Activated CD4-positive, alpha-beta T cell treated with anti-CD3 and anti-CD28 coated beads, Interleukin-2, amount 50 U/mL, for 1 hour (primary cell): ENCODE measurements at regions not wholly inside any gene's neighbourhood (a gene's known extent, or its start where the extent isn't known, plus 50 kb on each side); places are given as distances from the start of the nearest gene placed in this dataset.

Experiments
- DNase-seq: peaks from one replicate; pipeline ENCODE4 v3.0.0-alpha.2; 2020

DNA sequence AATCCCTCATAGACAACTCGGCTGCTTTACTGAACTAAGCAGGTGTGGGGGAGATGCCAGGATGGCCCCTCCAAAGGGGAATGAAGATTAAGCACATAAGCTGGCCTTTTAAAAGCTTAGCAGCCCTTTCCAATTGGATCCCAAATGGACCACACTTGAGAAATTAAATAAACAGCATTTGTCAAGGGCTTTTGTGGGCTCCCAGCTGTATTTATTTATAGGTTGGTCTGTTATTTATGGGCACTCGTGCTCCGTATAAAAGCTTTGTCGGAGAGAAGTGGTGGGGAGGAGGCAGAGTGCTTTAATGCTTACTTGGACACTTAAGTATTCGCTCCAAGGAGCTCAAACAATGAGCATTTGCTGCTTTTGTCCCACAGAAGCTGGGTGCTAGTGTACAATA, 580.2 kb downstream of the MED13L start:
- no peak for DNase-seq

DNA sequence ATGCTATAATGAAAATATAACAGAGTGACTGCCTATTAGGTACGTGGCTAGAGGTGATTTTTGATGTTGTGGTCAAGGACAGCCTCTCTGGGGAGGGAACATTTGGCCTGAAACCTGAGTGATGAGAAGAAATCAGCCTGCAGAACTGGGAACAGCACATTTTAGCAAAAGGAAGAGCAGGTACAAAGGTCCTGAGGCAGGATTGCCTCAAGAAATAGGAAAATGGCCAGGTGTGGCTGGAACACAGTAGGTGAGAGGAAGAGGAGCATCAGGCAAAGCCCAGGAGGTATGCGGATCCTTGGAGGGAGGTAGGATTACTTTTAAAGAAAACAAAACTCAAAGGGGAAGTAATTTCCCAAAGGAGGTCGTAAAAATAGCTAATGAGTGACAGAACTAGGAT, 582.9 kb downstream of the MED13L start:
- DNase-seq, result no peak

DNA sequence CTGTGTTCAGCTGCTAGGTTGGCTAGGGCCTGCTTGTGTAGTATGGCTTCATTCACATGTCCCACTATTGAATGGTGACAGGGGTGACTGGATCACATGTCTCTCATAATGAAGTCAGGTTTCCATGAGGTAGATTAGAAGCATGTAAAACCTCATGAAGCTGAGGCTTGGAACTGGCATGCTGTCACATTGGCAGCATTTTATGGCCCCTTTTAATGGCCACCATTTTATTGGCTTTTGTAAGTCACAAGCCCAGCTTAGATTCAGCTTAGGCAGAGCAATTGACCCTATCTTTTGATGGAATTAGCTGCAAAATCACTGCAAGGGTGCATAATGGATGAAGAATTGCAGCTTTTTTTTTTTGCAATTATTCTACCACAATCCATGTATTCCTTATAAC, 583.5 kb downstream of the MED13L start:
- no peak for DNase-seq

DNA sequence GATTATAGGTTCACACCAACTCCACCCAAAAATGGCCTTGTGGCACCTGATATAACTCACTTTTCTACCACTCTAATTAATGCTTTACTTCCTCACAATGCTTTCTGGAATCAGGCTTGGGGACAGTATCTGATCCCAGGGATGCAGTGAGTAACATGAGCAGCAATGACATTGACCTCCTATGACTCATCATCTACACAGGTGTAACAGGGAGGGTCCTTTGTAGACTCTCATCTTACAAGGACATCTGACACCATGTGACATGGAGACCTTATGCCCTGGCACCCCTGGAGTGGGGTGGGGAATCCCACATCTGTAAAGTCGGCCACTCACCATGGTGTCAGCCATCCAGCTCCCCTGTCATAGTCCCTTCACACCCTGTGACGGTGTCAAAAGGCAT, 586.4 kb downstream of the MED13L start:
- no peak for DNase-seq

DNA sequence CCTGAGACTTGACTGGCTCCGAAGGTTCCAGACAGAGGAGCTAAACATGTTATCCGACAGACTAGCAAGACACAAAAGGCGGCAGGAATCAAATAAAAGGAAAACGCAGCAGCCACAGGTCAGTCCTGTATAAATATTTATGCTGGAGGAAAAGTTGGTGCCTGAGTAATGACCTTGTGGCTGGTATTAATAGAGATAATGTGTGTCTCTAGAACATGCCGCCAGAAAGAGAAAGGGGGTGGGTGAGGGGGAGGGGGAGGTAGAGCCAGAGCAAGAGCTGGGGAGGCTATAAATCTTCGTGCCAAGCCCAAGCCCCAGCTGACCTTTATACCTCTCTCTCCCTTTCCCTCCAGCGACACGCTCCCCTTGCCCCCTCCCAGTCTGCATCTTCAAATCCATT, 590.4 kb downstream of the MED13L start:
- DNase-seq, result no peak

DNA sequence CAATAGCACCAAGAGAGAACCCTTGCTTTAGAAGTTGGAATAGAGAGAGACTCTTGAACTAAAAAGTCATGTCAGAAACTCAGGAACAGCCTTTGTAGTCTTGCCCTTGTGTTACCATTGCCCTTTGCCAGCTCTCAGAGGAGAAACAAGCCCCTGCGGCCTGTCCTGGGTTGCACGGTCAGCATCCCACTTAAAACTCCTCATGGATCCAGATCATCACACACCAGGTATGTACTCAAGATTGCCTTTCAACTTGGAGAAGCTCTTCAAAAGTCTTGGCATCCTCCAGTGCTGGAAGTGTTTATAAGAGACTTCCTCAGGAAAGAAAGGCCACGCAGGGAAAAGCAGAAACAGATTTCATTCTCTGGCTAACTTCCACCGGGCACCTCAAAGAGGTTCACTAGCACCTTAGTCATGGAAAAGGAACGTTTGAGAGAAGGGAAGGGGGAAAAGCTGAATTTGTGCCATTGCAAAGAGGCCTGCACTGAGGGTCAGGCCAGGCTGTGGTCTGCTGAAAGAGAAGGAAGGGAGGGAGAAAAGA, 594.2 kb downstream of the MED13L start:
- no peak for DNase-seq

DNA sequence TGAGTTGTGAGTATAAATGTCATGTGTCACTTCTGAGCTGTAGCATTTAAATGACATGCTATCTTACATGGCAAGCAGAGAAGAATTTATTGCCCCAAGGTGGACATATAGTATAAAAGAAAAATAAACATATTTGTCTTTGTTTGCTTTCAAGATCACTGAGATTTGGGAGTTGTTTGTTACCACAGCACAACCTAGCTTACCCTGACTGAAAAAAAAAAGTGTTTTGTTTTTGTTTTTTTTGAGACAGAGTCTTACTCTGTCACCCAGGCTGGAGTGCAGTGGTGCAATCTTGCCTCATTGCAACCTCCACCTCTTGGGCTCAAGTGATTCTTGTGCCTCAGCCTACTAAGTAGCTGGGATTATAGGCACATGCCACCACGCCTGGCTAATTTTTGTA, 596.5 kb downstream of the MED13L start:
- DNase-seq, result no peak

DNA sequence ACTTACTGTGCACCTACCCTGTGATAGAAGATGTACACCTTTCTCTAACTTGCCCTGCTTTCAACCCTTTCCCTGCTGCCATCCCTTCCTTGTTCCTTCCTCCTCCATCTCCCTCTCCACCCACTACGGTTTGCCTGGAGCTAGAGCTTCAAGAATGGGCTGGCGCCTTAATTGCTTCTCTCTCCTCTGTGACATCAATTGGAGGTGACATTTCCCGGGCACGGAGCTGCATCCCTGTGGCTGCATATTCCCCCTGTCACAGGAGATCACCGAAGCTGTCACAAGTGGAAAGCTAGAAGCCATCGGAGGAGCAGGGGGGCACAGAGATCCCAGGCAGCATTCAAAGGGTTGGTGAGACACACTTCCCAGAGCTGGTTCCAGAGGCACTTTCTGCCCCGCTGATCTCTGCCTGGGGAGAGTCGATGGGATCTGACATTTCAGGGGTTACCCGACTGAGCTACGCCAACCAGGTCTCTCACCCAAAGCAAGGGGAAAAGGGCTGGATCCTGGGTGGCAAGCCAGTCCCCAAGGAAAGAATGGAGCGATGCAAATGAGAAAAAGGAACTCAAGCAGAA, 604.9 kb downstream of the MED13L start:
- DNase-seq, result no peak

DNA sequence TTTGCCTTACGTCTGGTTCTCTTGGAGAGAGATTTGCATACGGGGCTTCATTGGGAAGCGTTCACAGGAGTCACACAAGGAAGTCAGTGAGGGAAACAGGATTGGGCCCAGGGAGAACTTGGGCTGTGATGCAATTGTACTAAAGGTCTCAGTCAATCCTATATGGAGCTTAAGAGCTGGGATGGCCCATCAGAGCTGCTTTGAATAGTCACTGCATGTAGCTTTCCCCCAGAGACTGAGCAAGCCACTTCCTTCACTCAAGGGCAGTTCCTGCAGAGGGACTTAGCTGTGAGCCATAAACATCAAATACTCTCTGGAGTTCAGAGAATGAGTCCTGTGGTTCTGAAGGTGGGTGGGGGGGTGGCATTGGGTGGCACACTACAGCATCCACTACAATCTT, 605.4 kb downstream of the MED13L start:
- DNase-seq, result no peak

DNA sequence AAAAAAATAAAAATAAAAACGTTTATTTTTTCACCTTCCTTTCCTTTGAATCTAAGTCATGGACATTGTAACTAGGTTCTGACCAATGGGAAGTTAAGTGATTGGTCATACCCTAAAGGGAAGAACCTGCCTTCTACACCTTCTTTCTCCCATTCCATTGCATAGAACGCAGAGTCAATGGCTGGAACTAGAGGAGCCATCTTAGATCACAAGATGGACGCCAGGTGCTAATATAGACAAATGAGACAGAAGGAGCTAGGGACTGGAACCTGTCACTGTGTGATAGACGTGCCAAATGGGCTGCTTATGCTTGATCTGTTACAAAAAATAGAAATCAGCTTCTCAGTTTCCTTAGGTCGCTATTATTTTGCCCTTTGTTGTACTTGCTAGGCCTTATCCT, 606.6 kb downstream of the MED13L start:
- DNase-seq, result no peak

DNA sequence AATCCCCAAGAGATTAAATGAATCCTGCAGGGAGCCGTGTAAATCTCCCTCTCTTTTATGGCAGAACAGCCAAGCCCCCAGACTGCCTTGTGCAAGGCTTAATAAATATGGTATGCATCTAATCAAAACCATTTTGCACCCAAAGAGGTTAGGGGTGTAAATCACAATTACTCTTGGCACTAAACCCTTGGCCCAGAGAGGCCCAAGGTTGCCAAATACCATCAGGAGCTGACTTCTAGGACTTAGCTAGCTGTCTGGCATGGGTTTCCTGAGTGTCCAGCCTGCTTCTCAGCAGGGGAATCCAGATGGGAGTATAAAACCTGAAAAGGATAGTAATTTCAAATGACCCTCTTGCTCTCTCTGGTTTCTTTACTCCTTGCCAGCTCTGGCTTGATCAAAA, 610.4 kb downstream of the MED13L start:
- no peak for DNase-seq

DNA sequence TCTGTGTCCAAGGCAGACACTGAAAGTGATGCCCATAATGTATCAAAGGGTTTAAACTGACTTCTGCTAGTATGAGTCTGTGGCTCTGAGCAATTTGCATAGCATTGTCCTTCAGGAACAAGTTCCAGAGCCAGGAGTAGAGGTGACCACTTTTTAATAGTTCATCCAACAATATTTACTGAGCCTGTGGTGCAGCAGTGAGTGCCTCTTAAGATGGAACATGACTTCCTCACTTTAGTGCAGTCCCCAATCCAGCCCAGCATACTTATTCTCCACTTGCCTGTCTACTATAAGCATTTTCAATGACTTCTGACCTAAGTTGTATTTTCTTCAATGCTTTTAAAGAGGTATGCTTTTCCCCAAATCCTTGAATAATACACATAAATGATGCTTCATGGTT, 611.3 kb downstream of the MED13L start:
- DNase-seq, result no peak

DNA sequence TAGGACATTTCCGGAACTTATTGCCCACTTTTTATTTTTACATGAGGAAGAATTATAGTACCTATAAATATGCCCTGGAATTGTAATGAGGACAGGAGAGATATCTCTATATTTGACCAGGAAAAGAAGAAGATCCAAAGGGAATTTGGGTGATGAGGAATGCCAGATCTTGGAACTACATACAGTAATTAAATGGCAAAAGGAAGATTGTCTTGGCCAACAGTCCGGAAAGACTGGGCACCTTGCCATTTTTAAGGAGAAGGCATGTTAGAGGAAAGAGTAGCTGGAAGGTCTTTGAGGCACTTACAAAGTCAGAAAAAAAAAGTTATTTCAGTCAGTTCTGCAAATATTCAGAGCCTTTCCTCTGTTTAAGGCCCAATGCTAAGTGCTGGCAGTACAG, 616.4 kb downstream of the MED13L start:
- no peak for DNase-seq

DNA sequence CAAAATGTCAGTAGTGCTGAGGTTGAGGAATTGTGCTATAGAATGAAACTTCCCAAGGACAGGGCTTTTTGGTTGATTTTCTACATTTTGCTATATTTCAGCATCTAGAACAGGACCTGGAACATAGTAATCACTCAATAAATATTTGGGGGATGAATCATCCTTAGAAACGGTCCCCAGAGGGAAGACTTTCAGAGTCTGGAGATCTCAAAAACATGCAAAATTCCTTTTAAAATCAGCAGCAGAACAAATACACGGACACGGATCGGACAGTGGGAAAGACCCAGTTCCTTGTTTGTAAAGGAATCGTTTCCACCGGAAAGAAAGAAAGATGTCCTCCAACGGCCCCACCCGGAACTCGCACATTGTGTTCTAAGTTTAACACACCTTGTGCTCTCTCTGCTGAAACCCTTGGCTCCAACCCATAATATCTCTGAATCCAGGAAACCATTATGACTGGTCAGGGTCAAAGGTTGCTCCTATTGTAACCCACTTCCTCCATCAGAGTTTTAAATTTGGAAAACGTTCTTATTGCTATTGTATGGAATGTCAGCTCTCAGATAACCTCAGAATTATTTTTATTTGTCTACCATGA, 617.2 kb downstream of the MED13L start:
- DNase-seq, result no peak

DNA sequence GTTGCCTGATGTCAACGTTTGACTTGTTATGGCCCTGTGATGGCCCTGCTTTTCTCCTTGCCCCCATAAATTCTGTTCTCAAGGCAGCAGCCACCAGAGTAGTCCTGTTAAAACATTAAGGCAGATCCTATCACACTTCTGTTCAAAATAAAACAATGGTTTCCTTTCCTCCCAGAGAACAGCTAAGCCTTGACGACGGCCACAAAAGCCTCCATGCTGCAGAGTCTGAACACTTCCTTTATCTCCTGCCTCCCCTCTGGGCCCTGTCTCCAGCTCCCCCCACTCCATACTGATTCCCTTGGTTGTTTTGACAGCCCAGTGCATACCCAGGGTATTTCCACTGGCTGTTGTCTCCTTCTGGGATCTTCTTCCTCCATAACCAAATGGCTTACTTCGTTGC, 618.1 kb downstream of the MED13L start:
- no peak for DNase-seq

DNA sequence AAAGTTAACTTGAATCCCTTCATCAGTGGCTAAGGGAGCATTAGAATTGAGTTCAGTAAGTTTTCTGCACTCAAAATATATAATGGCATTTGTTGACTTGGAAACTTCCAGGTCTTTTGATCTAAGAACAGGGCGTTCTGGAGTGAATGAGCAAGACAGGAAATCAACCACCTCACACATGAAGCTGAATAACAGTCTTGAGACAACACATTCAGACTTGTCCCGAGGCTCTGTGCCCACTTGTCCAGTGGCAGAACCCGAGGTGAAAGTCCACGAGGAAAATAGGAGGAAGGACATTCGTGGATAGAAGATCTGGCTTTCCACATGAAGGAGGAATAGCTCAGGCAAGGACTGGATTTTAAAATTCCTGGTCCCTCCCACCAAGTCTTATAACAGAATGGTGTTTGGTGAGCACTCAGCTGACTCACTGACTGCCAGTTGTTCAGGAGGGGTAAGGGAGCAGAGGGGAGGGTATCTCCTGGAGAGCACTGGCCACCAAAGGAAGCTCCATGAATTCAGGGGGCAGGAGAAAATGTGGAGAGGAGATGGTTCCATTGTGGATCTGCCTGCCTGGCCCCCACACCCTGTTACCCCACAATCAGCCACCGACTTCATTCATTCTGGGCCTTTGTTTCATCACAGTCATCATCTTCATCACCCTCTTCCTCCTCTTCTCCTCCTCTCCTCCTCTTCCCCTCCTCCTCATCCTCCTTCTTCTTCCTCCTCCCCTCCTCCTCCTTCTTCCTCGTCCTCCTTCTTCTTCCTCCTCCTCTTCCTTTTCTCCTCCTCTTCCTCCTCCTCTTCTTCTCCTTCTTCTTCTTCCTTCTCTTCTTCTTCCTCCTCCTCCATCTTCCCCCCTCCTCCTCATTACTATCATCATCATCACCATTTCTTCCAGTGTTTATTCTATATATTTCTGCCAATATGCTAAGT, 620.1 kb downstream of the MED13L start:
- DNase-seq, result no peak

DNA sequence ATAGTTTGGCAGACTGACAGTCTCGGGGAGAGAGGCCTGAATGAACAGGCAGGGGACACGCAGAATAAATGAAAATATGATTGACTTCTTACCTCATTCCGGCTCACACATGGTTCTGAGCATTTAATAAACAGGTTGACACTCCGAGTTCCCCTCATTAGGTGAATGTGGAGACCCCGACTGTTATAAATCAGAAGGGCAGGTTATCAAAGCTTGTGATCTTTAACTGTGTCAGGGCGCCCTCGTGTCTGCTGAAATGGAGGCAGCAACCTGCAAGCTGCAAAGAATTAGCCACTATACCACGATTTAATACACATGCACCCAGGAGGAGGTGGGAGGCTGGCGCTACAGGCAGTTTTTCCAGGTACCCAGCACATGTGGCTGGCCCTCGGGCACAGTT, 627.5 kb downstream of the MED13L start:
- DNase-seq, result no peak

DNA sequence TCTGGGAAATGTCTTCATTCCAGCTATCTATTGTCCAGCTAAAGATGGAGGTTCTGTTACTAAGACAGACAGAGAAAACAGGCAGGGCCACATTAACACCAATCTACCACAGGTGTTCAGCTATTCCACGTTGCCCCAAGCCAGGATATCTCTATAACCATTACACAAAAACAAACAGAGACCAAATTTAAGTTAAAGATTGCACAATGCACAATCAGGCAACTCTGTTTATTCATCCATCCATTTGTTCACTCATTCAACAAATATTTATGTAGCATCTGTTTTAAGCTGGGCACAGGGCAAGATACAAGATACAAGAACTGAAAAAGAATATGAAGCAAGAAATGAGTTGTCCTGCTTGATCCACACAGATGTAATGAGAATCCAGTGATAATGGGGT, 629.0 kb downstream of the MED13L start:
- no peak for DNase-seq

DNA sequence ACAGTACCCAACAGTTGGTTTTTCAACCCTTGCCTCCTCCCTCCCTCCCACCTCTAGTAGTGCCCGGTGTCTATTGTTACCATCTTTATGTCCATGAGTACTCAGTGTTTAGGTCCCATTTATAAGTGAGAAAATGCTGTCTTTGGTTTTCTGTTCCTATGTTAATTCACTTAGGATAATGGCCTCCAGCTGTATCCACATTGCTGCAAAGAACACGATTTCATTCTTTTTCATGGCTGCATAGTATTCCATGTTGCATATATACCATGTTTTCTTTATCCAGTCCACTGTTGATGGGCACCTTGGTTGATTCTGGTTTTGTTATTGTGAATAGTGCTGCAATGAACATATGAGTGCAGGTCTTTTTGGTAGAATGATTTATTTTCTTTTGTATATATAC, 631.3 kb downstream of the MED13L start:
- DNase-seq, result no peak

DNA sequence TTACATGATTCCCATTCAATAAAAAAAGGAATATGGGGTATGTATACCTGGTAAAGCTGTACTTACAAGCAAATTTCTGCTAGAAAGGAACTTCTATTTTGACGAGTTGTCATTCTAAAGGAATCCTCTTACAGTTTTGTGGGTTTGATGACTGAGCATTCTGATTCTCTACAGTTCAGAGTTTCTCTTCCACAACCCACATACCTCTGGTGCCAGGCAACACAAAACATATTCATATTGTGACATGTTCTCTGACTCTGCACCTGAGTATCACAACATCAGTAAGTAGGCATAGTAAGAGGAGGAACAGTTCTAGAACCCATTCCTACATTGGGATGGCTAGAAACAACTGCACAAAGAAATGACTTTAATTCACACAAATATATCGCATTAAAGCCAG, 636.6 kb downstream of the MED13L start:
- no peak for DNase-seq

DNA sequence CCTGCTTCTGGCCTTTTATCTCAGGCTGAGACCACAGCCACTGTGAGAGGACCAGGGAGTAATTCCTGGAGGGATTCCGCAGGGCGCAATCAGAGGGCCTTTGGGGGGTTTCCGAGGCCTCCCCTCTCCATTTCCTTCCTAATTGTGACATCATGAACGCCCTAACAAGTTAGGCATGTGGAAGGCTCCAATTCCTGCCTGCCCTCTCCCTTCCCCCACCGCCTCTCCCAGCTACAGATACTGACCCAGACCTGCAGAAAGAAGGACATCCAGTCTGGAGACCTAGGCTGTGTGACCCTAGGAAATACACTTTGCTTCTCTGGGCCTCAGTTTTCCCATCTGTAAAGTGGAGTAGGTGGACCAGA, 637.9 kb downstream of the MED13L start:
- no peak for DNase-seq

DNA sequence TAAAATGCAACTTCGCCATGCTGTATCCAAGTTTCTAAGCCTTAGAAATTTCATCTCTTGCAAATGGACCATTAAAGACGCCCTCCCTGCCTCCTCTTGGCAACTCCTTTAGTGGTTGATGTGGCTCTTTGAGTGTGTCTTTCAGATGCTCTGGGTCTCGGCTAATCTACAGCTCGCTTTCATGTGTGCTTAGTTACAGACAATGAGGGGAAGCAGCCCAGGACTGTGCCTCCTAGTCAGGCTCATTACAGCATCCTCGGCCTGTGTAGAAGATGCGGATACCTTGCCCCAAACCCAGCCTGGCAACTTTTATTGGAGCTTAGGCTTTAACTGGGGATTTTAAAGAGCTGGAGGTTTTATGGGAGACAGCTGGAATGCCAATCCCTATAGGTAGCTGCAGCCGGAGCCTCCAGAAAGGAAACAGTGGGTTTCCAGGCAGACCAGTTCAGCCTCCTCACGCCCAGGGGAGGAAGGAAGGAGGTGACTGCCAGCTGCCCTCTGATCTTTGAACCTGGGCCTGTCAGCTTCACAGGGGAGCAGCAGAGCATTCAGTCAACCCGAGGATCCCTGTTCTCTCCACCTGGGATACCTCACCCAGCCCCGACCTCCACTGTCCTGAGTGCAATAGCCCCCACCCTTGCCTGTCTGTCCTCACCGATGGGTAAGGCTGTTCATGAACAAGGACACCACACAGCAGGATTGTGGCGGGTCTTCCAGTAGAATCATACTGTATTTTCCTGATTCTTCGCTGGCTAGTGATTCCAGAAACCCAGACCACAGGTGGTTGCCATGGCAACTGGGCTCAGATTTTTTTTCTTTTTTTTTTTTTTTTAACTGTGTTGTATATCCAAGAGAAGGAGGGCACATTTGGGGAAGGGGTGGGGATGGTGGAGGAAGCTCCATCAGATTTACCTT, 638.5 kb downstream of the MED13L start:
- DNase-seq, result no peak

DNA sequence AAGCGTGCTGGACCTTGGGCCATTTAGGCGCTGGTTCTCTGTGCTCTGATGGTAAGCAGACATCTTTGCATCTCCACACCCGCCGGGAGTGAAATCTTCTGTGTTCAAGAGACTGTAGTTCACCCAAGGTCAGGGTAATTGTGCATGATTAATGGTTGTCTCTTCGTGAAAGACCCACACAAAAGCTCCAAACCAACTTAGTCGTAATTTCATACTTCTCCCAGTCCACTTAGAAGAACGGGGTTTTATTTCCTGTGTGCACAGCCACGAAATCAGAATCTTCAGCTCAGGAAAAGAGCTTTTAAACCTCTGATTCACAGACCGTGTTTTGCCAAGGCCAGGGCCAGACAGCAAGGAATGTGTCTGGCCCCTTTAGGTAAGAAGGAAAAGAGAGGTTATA, 640.9 kb downstream of the MED13L start:
- DNase-seq, result no peak
